Panc1 (cell line): ENCODE measurements at regions not wholly inside any gene's neighbourhood (a gene's known extent, or its start where the extent isn't known, plus 50 kb on each side); places are given as distances from the start of the nearest gene placed in this dataset.

ENCODE experiments used
- ATAC-seq: fragments of 200-7000 bp; cut with Tn5 transposase; 2 replicates; pipeline ENCODE4 v1.9.1; 2020; ENCODE audit warnings: mild to moderate bottlenecking, moderate library complexity
- BruUV-seq: library from RNA; stranded (reverse); fragments of 400-500 nt; replicated peaks from 2 replicates; lab custom pipeline; 2021; lab: Mats Ljungman, UMichigan
- CTCF ChIA-PET: fragments of 300-600 bp; sonication (Branson Sonifier 250); formaldehyde crosslinking; loops from one replicate; lab custom pipeline; 2022; ENCODE audit warnings: antibody characterized with exemption; lab: Charles Lee
- POLR2A ChIA-PET: fragments of 300-600 bp; sonication (Branson Sonifier 250); formaldehyde crosslinking; loops from one replicate; lab custom pipeline; 2022; ENCODE audit warnings: antibody characterized with exemption; lab: Charles Lee
- DNase-seq: peaks from one replicate; pipeline ENCODE4 v3.0.0-alpha.2; 2010; ENCODE audit warnings: low read depth, low spot score
- H3K27ac ChIP-seq: 2 replicates; pipeline ENCODE4 v1.5.1; 2011; ENCODE audit warnings: mild to moderate bottlenecking, low read length, inconsistent platforms
- H3K27me3 ChIP-seq: fragments of 200-500 bp; sonication (Bioruptor generic); 2 replicates; pipeline ENCODE4 v1.6.0; 2014; ENCODE audit warnings: low read length, inconsistent platforms; ENCODE audit not compliant: control insufficient read depth, insufficient read depth
- H3K36me3 ChIP-seq: fragments of 200-500 bp; sonication (Bioruptor generic); 2 replicates; pipeline ENCODE4 v1.5.1; 2014; ENCODE audit warnings: inconsistent platforms, mild to moderate bottlenecking, low read length, moderate library complexity; ENCODE audit not compliant: control insufficient read depth, insufficient read depth
- H3K4me1 ChIP-seq: 2 replicates; pipeline ENCODE4 v1.5.1; 2011; ENCODE audit warnings: inconsistent platforms, mild to moderate bottlenecking, low read length, moderate library complexity; ENCODE audit not compliant: control insufficient read depth, insufficient read depth
- H3K4me3 ChIP-seq, 2 experiments: 2 replicates each; pipeline ENCODE4 v1.5.1; 2011 to 2012; ENCODE audit warnings: low read depth in 2 of 2, low read length in 2 of 2, mild to moderate bottlenecking in 2 of 2, inconsistent platforms in 1 of 2, moderate library complexity in 1 of 2
- H3K9me3 ChIP-seq: fragments of 200-500 bp; sonication (Bioruptor generic); 2 replicates; pipeline ENCODE4 v1.5.1; 2014; ENCODE audit warnings: low read depth, mild to moderate bottlenecking, inconsistent platforms, low read length, moderate library complexity; ENCODE audit not compliant: control insufficient read depth, insufficient read depth
- POLR2AphosphoS5 ChIP-seq: IDR thresholded peaks from 2 replicates; pipeline ENCODE4 v1.6.1; 2012; ENCODE audit warnings: mild to moderate bottlenecking, low read depth, low read length, moderate library complexity
- REST ChIP-seq, 2 experiments: IDR thresholded peaks; 2 replicates each; pipeline ENCODE4 v1.6.1; 2011 to 2012; ENCODE audit warnings: low read depth in 2 of 2, control low read depth in 1 of 2, low read length in 1 of 2, mild to moderate bottlenecking in 1 of 2, moderate library complexity in 1 of 2; ENCODE audit not compliant: insufficient read depth in 1 of 2
- SIN3A ChIP-seq: IDR thresholded peaks from 2 replicates; pipeline ENCODE4 v1.6.1; 2012; ENCODE audit warnings: low read depth, mild to moderate bottlenecking, low read length, moderate library complexity, borderline replicate concordance; ENCODE audit not compliant: insufficient read depth
- TCF7L2 ChIP-seq: IDR thresholded peaks from 2 replicates; pipeline ENCODE4 v1.6.1; 2011; ENCODE audit warnings: mild to moderate bottlenecking, low read depth, low read length, inconsistent platforms
- in situ Hi-C: cut with HindIII; loops from 2 replicates; pipeline ENCODE4 v1.10.0; 2016; ENCODE audit warnings: low sequenced_read_pairs, low pct_unique_long_range_greater_than_20kb
- intact Hi-C: fragments of 100-400 bp; cut with micrococcal nuclease; formaldehyde crosslinking; loops from one replicate; pipeline ENCODE4 v1.10.0; 2022; ENCODE audit not compliant: unreplicated experiment
- TF ChIP-seq, protein P1 (sequence below): fragments of 450-650 bp; IDR thresholded peaks from 2 replicates; pipeline ENCODE4 v1.5.1; 2017; ENCODE audit warnings: mild to moderate bottlenecking

DNA sequence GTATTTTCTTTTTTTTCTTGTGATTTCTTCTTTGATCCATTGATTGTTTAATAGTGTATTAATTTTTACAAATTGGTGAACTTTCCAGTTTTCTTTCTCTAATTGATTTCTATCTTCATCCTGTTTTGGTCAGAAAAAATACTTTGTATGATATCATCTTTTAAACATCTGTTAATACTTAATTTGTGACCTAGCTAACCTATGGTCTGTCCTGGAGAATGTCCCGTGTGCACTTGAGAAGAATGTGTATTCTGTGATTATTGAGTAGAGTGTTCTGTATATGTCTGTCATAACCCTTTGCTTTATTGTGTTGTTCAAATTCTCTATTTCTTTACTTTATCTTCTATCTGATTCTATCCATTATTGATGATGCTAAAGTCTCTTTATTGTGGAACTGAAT is 65.8 kb upstream of the ZEB1 start:
- Histone ChIP-seq H3K4me3 (no peak overlapping the region), H3K27me3 (no peaks in the 10 kb centered on the region), H3K36me3 (no peaks in the 10 kb centered on the region), H3K27ac (no peak overlapping the region), H3K4me1 (no peaks in the 10 kb centered on the region), H3K9me3 (no peaks in the 10 kb centered on the region)
- intact Hi-C loops (no loop called here), in situ Hi-C loops (no loop called here)
- no peak for DNase-seq
- POLR2A ChIA-PET, result no interaction called here
- no peak for ATAC-seq
- BruUV-seq, result no TSS peak
- TF ChIP-seq REST (IDR thresholded peaks at IDR 0.05; ENCODE audit: insufficient read depth in 1 of 2, low read depth in 2 of 2, low read length in 1 of 2), result no peak
- CTCF ChIA-PET, result no interaction called here

- Histone ChIP-seq H3K27me3 (no peaks in the 10 kb centered on the region), H3K4me3 (no peak overlapping the region), H3K9me3 (no peaks in the 10 kb centered on the region), H3K36me3 (no peaks in the 10 kb centered on the region), H3K27ac (no peak overlapping the region), H3K4me1 (no peaks in the 10 kb centered on the region)
- no TSS peak for BruUV-seq
- DNase-seq (no peak), ATAC-seq (no peak)
- POLR2A ChIA-PET, result no interaction called here
- TF ChIP-seq TCF7L2 (no peak), SIN3A (no peak), REST (IDR thresholded peaks at IDR 0.05; ENCODE audit: insufficient read depth in 1 of 2, low read depth in 2 of 2, low read length in 1 of 2) (no peak), POLR2AphosphoS5 (no peak)
- TF ChIP-seq, protein P1, sequence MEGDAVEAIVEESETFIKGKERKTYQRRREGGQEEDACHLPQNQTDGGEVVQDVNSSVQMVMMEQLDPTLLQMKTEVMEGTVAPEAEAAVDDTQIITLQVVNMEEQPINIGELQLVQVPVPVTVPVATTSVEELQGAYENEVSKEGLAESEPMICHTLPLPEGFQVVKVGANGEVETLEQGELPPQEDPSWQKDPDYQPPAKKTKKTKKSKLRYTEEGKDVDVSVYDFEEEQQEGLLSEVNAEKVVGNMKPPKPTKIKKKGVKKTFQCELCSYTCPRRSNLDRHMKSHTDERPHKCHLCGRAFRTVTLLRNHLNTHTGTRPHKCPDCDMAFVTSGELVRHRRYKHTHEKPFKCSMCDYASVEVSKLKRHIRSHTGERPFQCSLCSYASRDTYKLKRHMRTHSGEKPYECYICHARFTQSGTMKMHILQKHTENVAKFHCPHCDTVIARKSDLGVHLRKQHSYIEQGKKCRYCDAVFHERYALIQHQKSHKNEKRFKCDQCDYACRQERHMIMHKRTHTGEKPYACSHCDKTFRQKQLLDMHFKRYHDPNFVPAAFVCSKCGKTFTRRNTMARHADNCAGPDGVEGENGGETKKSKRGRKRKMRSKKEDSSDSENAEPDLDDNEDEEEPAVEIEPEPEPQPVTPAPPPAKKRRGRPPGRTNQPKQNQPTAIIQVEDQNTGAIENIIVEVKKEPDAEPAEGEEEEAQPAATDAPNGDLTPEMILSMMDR, result no peak
- intact Hi-C loops, result no loop called here
- in situ Hi-C loops, result no loop called here
- CTCF ChIA-PET, result interaction anchor here (0.6 kb wide), 1 partner anchor 18 kb away, joined by 3 read pairs; no protein-coding TSS in a partner anchor
Measured at GRCh38 chr10:31261511-31262311, 57.3 kb upstream of the ZEB1 start.
